Epithelial cell of prostate (primary cell): ENCODE measurements at regions not wholly inside any gene's neighbourhood (a gene's known extent, or its start where the extent isn't known, plus 50 kb on each side); places are given as distances from the start of the nearest gene placed in this dataset.

Experiments
- DNase-seq: peaks from one replicate; pipeline ENCODE4 v3.0.0-alpha.2; 2011; ENCODE audit warnings: low read depth, low spot score
- H3K27ac ChIP-seq: fragments of 450-650 bp; 2 replicates; pipeline ENCODE4 v1.5.1; 2017; ENCODE audit warnings: mild to moderate bottlenecking

GRCh38 chr22:48366591-48366990, 1461.1 kb downstream of the BRD1 start:
- no peak for DNase-seq
- no peak overlapping the region for H3K27ac ChIP-seq

- no peak overlapping the region for H3K27ac ChIP-seq
- no peak for DNase-seq
Measured at GRCh38 chr22:48366056-48366455, 1461.6 kb downstream of the BRD1 start.

GRCh38 chr22:48365386-48365785, 1462.3 kb downstream of the BRD1 start:
- H3K27ac ChIP-seq: no peak overlapping the region
- DNase-seq: no peak

DNA sequence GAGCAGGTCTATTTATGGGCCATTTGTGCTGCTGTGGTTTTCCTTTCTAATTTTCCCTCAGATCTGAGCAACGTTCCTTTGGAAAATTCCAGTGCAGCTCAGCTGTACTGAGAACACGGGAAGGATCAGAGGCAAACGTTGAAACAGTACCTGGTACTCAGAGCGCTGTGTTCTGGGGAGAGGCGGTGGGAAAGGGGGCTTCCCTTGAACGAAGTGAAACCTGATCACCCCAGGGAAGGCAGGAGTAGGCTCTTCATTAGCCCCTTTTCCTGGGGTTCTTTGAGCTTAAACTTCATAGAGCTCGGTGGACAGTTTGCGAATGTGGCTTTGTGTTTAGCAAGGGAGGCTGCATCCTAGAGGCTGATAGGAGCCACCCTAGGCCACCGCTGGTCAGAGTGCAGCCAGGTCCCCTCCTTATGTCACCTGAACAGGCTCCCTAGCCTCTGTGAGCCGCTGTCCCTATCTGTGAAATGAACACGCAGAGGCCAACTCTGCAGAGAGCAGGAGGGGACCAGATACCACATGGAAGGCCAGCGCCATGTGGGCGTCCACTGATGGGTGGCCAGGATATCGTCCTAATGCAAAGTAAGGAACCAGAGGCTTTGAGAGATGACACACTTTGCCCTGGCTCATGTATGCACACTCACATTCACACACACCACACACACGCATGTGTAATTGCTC, 1464.8 kb downstream of the BRD1 start:
- H3K27ac ChIP-seq: no peak overlapping the region
- DNase-seq: no peak

- no peak overlapping the region for H3K27ac ChIP-seq
- DNase-seq: no peak
Measured at GRCh38 chr22:48361099-48361639, 1466.5 kb downstream of the BRD1 start.

- no peak overlapping the region for H3K27ac ChIP-seq
- DNase-seq: no peak
Measured at GRCh38 chr22:48359613-48359965, 1468.1 kb downstream of the BRD1 start.

GRCh38 chr22:48358886-48359612, 1468.6 kb downstream of the BRD1 start:
- no peak for DNase-seq
- H3K27ac ChIP-seq: no peak overlapping the region

DNA sequence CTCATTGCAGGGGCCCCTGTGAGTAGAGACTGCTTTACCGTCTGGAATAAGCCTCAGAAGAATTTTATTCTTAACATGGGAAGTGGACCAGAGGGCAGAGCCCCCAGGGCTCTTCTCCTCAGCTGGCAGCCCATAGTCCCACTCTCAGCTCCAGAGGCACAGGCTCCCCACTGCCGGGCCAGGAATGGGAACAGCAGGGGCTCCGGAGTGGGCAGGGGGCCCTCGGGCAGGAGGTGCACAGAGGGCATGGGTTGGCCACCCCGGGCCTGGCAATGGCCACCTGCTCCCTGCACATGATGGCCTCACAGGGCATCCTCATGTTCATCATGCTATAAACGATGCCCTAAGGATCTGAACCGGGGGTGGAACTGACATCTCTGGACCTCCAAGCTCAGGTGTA, 1469.7 kb downstream of the BRD1 start:
- DNase-seq: no peak

DNA sequence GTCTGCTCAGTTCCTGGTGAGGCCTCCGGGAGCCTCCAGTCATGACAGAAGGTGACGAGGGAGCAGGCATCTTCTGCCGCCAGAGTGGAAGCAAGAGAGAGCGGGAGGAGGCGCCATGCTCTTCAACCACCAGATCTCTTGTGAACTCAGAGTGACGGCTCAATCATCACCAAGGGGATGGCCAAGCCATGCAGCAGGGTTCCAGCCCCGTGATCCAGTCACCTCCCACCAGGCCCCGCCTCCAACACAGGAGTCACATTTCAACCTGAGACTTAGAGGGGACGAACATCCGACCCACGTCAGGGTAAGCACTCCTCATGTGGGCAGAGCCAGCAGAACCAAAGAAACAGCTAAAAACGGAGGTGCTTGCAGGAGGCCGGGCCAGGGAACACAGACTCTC, 1470.5 kb downstream of the BRD1 start:
- H3K27ac ChIP-seq: no peak overlapping the region
- DNase-seq: no peak

More for the DNA sequence above, 1469.7 kb downstream of the BRD1 start:
- no peak overlapping the region for H3K27ac ChIP-seq

DNA sequence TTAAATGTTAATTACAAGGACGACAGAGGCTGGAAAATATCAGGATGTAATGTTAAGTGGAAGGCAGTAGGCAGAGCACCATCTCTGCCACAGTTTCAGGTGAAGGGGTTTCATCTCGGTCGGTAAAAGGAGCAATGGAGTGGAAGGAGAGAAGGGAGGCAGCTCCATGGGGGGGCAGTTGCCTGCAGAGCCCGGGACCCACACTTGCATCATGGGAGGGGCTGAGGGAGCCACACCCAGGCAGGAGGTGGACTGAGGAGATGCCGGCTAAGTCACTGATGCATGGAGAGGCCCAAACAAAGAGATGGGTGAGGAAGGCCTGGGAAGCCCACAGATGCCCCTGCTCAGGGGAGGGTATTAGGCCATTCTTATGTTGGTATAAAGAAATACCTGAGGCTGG, 1470.9 kb downstream of the BRD1 start:
- H3K27ac ChIP-seq: no peak overlapping the region
- DNase-seq: no peak

DNA sequence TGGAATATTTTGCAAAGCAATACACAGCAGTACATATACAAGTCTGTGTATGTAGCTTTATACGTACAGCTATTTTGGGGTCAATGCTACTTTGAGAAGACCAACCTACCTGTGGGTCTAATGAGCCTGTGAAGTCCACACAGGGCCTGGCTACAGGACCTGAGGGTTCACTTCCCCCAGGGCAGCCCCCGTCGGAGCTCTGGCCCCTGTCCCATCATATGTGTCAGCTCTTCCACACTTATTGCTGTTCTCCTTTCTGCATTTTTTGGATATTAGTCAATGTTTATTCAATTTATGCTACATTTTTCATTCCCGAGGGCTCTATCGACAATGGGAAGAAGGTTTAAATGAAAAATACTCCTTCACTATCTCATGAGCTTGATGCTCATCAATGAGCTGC, 1473.6 kb downstream of the BRD1 start:
- DNase-seq: no peak
- H3K27ac ChIP-seq: no peak overlapping the region

DNA sequence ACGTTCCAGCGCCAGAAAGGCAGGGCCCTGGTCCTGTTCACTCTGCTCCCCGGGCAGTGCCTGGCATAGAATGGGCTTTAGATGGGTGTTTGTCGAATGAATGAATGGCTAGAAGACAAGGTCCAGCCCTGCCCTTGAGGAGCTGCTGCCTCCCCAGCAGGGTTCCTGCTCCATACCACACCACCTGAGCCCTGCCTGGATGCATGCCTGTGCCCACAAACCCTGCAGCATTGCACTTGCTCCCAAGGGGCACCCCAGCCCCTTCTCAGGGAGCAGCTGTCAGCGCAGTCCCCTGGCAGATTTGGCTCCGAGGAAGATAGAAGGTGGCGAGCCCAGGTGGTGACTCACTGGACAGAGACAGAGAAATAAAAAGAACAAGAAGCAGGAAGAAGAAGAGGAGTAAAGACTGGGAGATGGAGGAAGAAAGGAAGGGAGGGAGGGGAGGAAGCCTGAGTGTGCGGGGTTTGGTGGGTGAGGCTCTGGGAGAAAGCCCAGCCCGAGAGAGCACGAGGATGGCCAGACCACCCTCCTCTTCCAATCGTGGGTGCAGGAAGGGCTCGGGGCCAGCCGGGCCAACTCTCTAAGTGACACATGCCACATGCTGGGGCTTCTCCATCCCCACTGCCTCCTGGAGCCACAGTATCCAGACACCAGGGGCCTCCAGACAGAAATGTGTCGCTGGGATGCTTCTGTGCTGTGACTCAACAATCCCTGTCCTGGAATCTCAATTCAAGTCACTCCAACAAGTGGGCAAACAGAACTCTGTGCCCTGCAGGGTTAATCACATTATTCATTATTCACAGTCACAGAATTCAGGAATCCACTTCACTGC, 1474.3 kb downstream of the BRD1 start:
- no peak for DNase-seq
- no peak overlapping the region for H3K27ac ChIP-seq

DNA sequence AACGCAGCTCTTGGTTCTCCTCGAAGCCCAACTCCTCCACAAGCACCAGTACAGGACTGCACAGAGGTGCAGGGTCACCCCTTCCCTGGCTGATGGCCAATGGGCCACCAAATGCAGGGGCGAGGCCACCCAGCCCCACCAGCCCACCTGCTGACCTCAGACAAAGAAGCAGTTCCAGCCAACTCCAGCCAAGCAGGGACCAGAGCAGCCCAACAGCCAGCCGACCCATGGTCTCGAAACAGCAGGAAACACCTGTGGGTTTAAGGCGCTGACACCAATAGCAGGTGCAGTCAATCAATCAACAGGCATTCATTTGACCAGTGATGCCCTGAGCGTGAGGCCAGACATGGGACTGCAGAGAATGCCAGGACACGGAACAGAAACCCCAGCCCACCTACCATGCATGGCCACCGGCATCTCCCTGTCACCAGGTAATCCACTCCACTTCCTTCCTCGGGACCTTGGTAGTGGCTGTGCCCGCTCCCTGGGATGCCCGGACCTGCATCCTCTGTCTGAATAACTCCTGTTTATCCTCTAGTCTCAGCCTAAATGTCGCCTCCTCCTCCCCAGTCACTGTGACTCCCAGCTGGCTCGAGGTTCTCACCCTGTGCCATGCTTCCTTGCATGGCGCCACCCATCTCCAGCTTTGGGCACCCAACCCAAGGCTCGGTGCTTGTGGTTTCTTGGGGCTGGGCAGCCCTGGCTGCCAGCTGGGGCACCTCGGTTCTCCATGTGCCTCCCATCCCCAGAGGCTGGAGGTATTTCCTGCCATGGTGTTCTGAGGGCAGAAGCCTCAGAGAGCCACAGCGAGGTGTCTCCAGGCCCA, 1475.4 kb downstream of the BRD1 start:
- no peak overlapping the region for H3K27ac ChIP-seq
- no peak for DNase-seq

DNA sequence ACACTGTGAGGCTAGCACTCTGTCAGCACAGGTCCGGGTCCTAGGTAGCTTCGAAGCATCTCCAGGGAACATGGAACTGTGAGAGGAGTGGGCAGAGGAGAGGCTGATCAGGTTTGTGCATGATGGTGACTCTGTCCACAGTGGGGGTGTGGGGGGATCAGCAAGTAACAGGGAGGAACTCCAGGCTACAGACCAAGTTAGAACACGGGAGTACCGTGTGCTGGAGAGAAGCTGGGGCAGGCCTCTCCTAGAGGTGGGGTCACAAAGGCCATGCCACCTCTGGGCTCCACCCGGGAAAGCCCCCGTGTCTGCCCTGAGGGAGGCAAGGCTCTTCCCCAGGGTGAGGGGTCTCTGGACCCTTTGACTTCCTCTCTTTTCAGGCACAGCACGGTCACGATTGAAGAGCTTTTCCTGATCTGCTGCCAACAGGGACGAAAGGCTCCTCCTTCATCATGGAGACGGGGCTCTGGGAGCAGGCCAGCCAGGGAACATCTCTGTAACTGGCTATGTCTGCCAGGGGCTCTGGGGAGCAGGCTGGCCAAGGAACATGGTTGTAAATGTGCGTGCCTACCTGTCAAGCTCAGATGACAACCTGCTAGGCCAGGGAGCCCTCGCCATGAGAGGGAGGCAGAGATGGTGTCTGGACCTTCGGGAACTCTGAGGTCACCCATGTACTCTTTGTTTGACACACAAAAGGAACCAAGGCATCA, 1476.1 kb downstream of the BRD1 start:
- DNase-seq: no peak
- no peak overlapping the region for H3K27ac ChIP-seq

DNA sequence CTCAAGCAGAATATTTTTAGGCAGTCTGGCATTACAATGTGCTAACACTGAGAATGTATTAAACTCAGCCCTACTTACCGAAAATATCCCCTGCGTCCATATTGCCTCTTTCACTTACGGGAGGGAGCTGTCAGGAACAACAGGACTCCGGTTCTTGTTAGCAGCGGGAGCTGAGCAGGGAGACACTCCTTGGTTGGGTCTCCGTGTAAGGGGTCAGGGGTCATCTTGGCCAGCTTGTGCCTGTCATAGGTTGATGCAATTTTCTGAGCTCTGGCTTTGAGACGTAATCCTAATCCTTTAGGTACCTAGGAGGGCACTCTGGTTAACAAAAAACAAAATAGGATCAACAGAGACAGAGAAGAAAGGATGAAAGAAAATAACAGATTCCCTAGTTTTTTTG, 1477.2 kb downstream of the BRD1 start:
- H3K27ac ChIP-seq: no peak overlapping the region
- DNase-seq: no peak

GRCh38 chr22:48348855-48349254, 1478.8 kb downstream of the BRD1 start:
- DNase-seq: no peak
- no peak overlapping the region for H3K27ac ChIP-seq

DNA sequence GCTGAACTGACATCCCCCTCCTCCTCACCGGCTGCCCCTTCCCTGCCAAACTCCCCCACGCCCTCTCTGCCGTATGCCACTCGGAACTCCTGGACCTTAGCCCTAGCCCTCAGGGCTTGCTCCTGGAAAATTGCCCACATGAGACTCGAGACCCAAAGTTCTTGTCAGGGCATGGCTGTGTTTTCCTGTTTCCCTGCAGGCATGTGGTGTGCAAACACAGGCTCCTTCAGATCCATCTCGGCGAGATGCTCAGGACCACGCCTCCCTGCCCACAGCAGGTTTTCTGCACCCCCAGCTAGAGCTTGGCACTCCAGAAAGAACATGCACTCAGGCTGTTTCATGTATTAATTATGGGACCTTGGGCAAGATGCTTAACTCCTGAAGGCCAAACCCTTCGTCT, 1480.4 kb downstream of the BRD1 start:
- H3K27ac ChIP-seq: no peak overlapping the region
- no peak for DNase-seq

GRCh38 chr22:48346911-48347310, 1480.8 kb downstream of the BRD1 start:
- H3K27ac ChIP-seq: no peak overlapping the region
- DNase-seq: no peak

DNA sequence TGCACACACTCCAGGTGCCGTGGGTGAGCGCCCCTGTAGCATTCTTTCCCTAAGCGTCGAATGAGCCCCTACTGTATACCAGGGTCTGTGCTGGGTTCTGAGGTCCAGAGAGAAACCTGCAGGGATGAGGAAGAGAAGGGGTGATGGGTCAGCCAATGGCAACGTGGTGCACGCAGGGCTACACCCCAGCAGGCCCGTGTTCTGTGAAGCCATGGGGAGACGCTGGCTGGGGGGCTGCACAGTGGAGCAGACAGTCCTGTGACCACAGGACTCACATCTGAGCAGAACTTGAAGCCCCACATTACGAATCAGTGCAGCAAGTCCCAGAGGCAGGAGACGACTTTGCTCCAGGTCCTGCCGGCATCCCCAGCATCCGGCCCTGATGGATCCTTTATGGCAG, 1481.4 kb downstream of the BRD1 start:
- no peak for DNase-seq
- no peak overlapping the region for H3K27ac ChIP-seq

DNA sequence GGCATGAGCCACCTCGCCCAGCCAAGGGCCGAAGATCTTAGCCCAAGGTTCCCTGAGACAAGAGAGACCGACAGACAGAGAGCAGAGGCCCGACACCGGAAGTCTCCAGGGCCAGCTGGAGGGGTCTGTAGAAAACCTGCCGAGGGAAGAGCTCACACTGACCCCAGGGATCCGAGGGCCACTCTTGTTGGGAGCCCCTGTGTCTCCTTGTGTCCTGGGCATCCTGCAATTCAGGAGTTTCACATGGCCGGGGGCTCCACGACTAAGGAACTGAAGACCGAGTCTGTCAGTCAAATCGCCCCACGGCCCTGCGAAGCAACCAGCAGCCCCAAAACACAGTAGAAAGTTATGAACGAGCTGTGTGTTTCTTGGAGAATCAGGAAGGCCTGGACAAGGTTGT, 1482.0 kb downstream of the BRD1 start:
- no peak for DNase-seq
- H3K27ac ChIP-seq: no peak overlapping the region
